Medulla oblongata (tissue), 1 donor: ENCODE measurements at regions not wholly inside any gene's neighbourhood (a gene's known extent, or its start where the extent isn't known, plus 50 kb on each side); places are given as distances from the start of the nearest gene placed in this dataset.

Source experiments
- DNase-seq: peaks from one replicate; pipeline ENCODE4 v3.0.0-alpha.2; 2015; ENCODE audit errors: extremely low spot score

DNA sequence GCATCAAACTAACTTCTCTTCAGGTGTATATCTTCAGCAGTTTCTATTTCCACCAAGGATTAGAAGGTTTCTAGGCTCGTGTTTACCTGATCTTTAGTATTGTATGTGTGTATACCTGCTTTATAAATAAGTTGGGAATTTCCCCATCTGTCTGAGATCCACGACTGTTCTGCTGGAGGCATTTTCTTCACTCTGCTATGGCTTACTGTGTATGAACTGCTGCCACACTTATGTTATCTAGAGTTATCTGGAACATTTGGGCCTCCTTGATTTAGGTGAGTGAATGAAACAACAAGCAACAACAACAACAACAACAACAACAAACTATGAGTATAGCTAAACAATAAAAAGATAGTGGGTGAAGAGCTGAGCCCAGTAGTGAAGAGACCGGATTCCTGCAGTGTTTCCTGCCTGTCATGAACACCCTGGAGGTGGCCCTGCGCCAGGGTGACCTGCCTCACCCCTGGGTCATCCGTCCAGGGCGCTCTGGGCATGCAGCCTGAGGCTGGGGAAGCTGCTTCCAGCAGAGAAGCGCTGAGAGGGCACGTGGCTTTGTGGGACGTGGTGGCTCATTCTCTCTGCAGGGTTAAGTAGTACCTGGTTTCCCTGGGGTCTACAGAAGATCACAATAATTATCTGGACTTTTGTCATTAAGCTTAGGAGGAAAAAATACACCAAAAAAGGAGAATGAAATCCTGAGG, 56.1 kb upstream of the GATA6 start:
- DNase-seq, result no peak

- no peak for DNase-seq
Observed at GRCh38 chr18:22114526-22115321, 54.7 kb upstream of the GATA6 start.

GRCh38 chr18:22115573-22115972, 53.8 kb upstream of the GATA6 start:
- no peak for DNase-seq
